Endothelial cell (in vitro differentiated cells): ENCODE measurements at regions not wholly inside any gene's neighbourhood (a gene's known extent, or its start where the extent isn't known, plus 50 kb on each side); places are given as distances from the start of the nearest gene placed in this dataset.

ENCODE experiments used
- DNase-seq: peaks from one replicate; pipeline ENCODE4 v3.0.0; 2021; ENCODE audit warnings: low spot score
- H3K27ac Mint-ChIP-seq: one replicate; pipeline ENCODE4 v1.8.0; 2021; ENCODE audit warnings: mixed read lengths, inconsistent platforms; ENCODE audit not compliant: unreplicated experiment
- H3K27me3 Mint-ChIP-seq: one replicate; pipeline ENCODE4 v1.8.0; 2021; ENCODE audit warnings: mild to moderate bottlenecking, moderate library complexity, mixed read lengths, inconsistent platforms; ENCODE audit not compliant: unreplicated experiment
- H3K36me3 Mint-ChIP-seq: one replicate; pipeline ENCODE4 v1.8.0; 2021; ENCODE audit warnings: mild to moderate bottlenecking, low read depth, mixed read lengths, inconsistent platforms; ENCODE audit not compliant: unreplicated experiment
- H3K4me1 Mint-ChIP-seq: one replicate; pipeline ENCODE4 v1.8.0; 2021; ENCODE audit warnings: mild to moderate bottlenecking, mixed read lengths, inconsistent platforms; ENCODE audit not compliant: unreplicated experiment
- H3K4me3 Mint-ChIP-seq: one replicate; pipeline ENCODE4 v1.8.0; 2021; ENCODE audit warnings: mild to moderate bottlenecking, mixed read lengths, inconsistent platforms; ENCODE audit not compliant: unreplicated experiment
- H3K9me3 Mint-ChIP-seq: one replicate; pipeline ENCODE4 v1.8.0; 2021; ENCODE audit warnings: mixed read lengths, inconsistent platforms; ENCODE audit not compliant: unreplicated experiment
- CTCF ChIP-seq: fragments of 200-600 bp; sonication (generic); IDR thresholded peaks from one replicate; pipeline ENCODE4 v1.5.0; 2021; ENCODE audit warnings: antibody characterized with exemption; ENCODE audit not compliant: unreplicated experiment

DNA sequence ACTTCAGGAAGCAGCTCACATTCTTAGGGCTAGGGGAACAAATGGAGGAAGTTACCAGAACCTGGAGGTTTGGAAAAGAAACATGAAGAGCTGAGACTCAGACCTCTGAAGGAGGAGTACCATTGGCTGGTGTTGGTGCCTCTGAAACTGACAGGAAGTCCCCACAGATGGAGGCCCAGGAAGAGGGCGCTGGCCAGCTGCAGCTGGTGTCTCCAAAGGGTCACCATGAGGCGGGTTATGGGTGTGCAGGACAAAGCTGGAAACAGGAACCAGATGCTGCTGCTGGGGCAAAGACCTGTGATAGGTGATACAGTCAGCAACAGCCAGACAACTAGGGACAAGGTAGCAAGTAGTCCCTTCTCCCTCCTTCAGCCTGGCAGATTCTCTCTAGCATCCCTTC lies 136.5 kb upstream of the SERPINE2 start:
- peaks cover 18% of the 10 kb centered on the region for H3K4me1 Mint-ChIP-seq
- no peak overlapping the region for H3K4me3 Mint-ChIP-seq
- H3K9me3 Mint-ChIP-seq = no peaks in the 10 kb centered on the region
- H3K27me3 Mint-ChIP-seq = peaks cover 3% of the 10 kb centered on the region
- H3K27ac Mint-ChIP-seq = peak overlapping the region; percentile 97
- peaks cover 4% of the 10 kb centered on the region for H3K36me3 Mint-ChIP-seq
- TF ChIP-seq CTCF = no peak
- peak; percentile 44 for DNase-seq

GRCh38 chr2:224174990-224175389 lies 135.9 kb upstream of the SERPINE2 start:
- Mint-ChIP-seq H3K36me3 (peaks cover 4% of the 10 kb centered on the region), H3K9me3 (no peaks in the 10 kb centered on the region), H3K4me1 (peaks cover 18% of the 10 kb centered on the region), H3K27ac (peak overlapping the region; percentile 97), H3K4me3 (no peak overlapping the region), H3K27me3 (no peaks in the 10 kb centered on the region)
- no peak for TF ChIP-seq CTCF
- peak; percentile 39 for DNase-seq

DNA sequence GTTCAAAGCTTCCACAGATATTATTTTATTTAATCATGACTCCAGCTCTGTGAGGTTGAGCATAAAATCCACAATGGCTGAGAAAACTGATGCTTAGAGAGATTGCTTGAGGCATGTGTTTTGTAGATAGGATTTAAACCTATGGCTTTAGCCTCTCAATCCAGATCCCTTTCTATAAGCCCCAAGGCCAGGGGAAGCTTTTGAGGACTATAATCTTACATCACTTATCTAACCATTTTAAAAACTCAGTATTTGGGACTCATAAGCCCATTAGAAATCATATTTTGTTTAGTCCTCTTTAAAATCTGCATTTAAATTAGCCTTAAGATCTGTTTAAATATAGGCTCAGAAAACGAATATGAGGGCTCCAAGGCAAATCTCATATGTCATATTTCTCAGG lies 135.4 kb upstream of the SERPINE2 start:
- Mint-ChIP-seq H3K36me3 (peaks cover 4% of the 10 kb centered on the region), H3K4me3 (no peak overlapping the region), H3K27ac (peak overlapping the region; percentile 97), H3K27me3 (no peaks in the 10 kb centered on the region), H3K4me1 (peaks cover 18% of the 10 kb centered on the region), H3K9me3 (no peaks in the 10 kb centered on the region)
- DNase-seq = no peak
- no peak for TF ChIP-seq CTCF

GRCh38 chr2:224173933-224174332 lies 134.8 kb upstream of the SERPINE2 start:
- no peak overlapping the region for H3K4me3 Mint-ChIP-seq
- no peaks in the 10 kb centered on the region for H3K27me3 Mint-ChIP-seq
- peaks cover 2% of the 10 kb centered on the region for H3K36me3 Mint-ChIP-seq
- no peaks in the 10 kb centered on the region for H3K9me3 Mint-ChIP-seq
- no peak for DNase-seq
- TF ChIP-seq CTCF = no peak
- H3K27ac Mint-ChIP-seq = no peak overlapping the region
- peaks cover 18% of the 10 kb centered on the region for H3K4me1 Mint-ChIP-seq

- no peak for TF ChIP-seq CTCF
- Mint-ChIP-seq H3K27ac (no peak overlapping the region), H3K4me1 (peaks cover 18% of the 10 kb centered on the region), H3K4me3 (no peak overlapping the region), H3K27me3 (no peaks in the 10 kb centered on the region), H3K36me3 (no peaks in the 10 kb centered on the region), H3K9me3 (no peaks in the 10 kb centered on the region)
- DNase-seq = no peak
Measured at GRCh38 chr2:224173210-224173609, 134.1 kb upstream of the SERPINE2 start.
